Mesendoderm (in vitro differentiated cells): ENCODE measurements at regions not wholly inside any gene's neighbourhood (a gene's known extent, or its start where the extent isn't known, plus 50 kb on each side); places are given as distances from the start of the nearest gene placed in this dataset.
A peak's percentile ranks its signal among the peaks of the same experiment; 100 is the strongest.

ENCODE experiments used
- DNase-seq: peaks from one replicate; pipeline ENCODE4 v3.0.0; 2013
- H2AK5ac ChIP-seq: 2 replicates; pipeline ENCODE4 v1.6.1; 2013; ENCODE audit warnings: low read length, inconsistent platforms
- H2BK120ac ChIP-seq: 2 replicates; pipeline ENCODE4 v1.6.1; 2013; ENCODE audit warnings: low read depth, mild to moderate bottlenecking, low read length, moderate library complexity, mixed read lengths
- H2BK15ac ChIP-seq: replicated peaks from 2 replicates; pipeline ENCODE4 v1.6.1; 2013; ENCODE audit warnings: low read depth, mild to moderate bottlenecking, moderate library complexity
- H2BK5ac ChIP-seq: 2 replicates; pipeline ENCODE4 v1.6.1; 2013; ENCODE audit warnings: low read length, inconsistent platforms
- H3K18ac ChIP-seq: 2 replicates; pipeline ENCODE4 v1.6.1; 2013; ENCODE audit warnings: mild to moderate bottlenecking, low read length, mixed read lengths
- H3K23ac ChIP-seq: one replicate; pipeline ENCODE4 v1.6.1; 2013; ENCODE audit warnings: low read length
- H3K27ac ChIP-seq: 2 replicates; pipeline ENCODE4 v1.5.1; 2013; ENCODE audit warnings: low read depth, mild to moderate bottlenecking, inconsistent platforms, low read length, moderate library complexity
- H3K27me3 ChIP-seq: 2 replicates; pipeline ENCODE4 v1.6.1; 2013; ENCODE audit warnings: low read length, control low read depth, mild to moderate bottlenecking, inconsistent platforms; ENCODE audit not compliant: insufficient read depth, poor library complexity
- H3K36me3 ChIP-seq: 2 replicates; pipeline ENCODE4 v1.6.1; 2013; ENCODE audit warnings: low read length, inconsistent platforms; ENCODE audit not compliant: control insufficient read depth, insufficient read depth
- H3K4ac ChIP-seq: one replicate; pipeline ENCODE4 v1.6.1; 2013; ENCODE audit warnings: low read depth, mild to moderate bottlenecking, low read length, moderate library complexity
- H3K4me1 ChIP-seq: 2 replicates; pipeline ENCODE4 v1.6.1; 2013; ENCODE audit warnings: low read depth, low read length, inconsistent platforms; ENCODE audit not compliant: control insufficient read depth
- H3K4me2 ChIP-seq: 2 replicates; pipeline ENCODE4 v1.6.1; 2013; ENCODE audit warnings: low read length
- H3K4me3 ChIP-seq: 2 replicates; pipeline ENCODE4 v1.5.1; 2013; ENCODE audit warnings: mild to moderate bottlenecking, low read length
- H3K56ac ChIP-seq: one replicate; pipeline ENCODE4 v1.6.1; 2013; ENCODE audit warnings: low read length
- H3K79me1 ChIP-seq: 2 replicates; pipeline ENCODE4 v1.6.1; 2013; ENCODE audit warnings: low read length, inconsistent platforms
- H3K79me2 ChIP-seq: 2 replicates; pipeline ENCODE4 v1.6.1; 2013; ENCODE audit warnings: mild to moderate bottlenecking, low read length; ENCODE audit not compliant: control insufficient read depth, insufficient read depth
- H3K9ac ChIP-seq: 2 replicates; pipeline ENCODE4 v1.6.1; 2013; ENCODE audit warnings: low read length, inconsistent platforms
- H4K5ac ChIP-seq: one replicate; pipeline ENCODE4 v1.6.1; 2013; ENCODE audit warnings: low read length
- H4K8ac ChIP-seq: one replicate; pipeline ENCODE4 v1.6.1; 2013; ENCODE audit warnings: low read depth, mild to moderate bottlenecking, control low read depth, low read length, moderate library complexity
- WGBS: extraction: QIAGEN DNeasy Blood & Tissue Kit; methylation state at CpG from one replicate; pipeline ENCODE4 v1.1.7; 2013; ENCODE audit warnings: low lambda C conversion rate, missing lambda C conversion rate; ENCODE audit not compliant: insufficient coverage; ENCODE audit errors: extremely low coverage; 5-methylcytosine and 5-hydroxymethylcytosine counted together

DNA sequence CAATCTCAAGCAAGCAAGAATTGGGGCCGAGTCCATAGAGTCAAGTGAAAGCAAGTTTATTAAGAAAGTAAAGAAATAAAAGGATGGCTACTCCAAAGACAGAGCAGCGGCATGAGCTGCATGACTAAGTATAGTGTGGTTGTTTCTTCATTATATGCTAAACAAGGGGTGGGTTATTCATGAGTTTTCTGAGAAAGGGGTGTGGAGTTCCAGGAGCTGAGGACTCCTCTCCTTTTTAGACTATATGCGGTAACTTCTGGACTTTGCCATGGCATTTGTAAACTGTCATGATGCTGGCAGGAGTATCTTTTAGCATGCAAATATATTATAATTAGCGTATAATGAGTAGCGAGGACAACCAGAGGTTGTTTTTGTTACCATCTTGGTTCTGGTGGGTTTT, 819.9 kb downstream of the KCNJ2 start:
- Histone ChIP-seq H3K23ac (no peak overlapping the region), H2BK15ac (no peak overlapping the region), H4K5ac (no peak overlapping the region), H3K27me3 (no peaks in the 10 kb centered on the region), H4K8ac (no peak overlapping the region), H3K9ac (no peak overlapping the region), H2AK5ac (no peak overlapping the region), H3K79me1 (no peaks in the 10 kb centered on the region), H3K4me2 (no peak overlapping the region), H3K27ac (no peak overlapping the region), H3K36me3 (no peaks in the 10 kb centered on the region), H3K4me1 (no peaks in the 10 kb centered on the region), H3K18ac (peak overlapping the region; percentile 47), H3K4me3 (no peak overlapping the region), H2BK120ac (no peak overlapping the region), H3K56ac (no peak overlapping the region), H2BK5ac (no peak overlapping the region), H3K4ac (no peak overlapping the region), H3K79me2 (no peaks in the 10 kb centered on the region)
- no peak for DNase-seq
- no CpG with 5 or more reads among the region's 5 CpGs for WGBS

DNA sequence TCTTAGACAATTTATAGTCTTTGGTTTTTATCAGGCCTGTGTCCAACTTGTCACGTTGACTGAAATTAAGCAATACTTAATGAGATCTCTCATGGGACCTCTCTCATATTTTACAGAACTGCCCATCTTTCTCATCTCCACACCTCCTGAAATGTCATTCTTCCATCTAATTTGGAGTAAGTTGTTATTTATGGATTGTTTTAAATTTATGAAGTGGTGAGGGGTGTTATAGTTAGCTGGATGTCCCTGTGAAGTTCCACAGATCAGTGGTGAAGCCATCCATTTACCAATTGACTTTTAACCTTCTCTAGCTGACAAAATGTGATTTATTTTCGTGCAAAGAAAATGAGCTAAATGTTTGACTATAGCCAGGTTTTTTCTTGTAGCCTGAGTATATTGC, 824.9 kb downstream of the KCNJ2 start:
- WGBS, result no CpG with 5 or more reads among the region's 2 CpGs
- Histone ChIP-seq H3K18ac (no peak overlapping the region), H3K27me3 (no peaks in the 10 kb centered on the region), H3K79me2 (no peaks in the 10 kb centered on the region), H4K8ac (no peak overlapping the region), H3K4ac (no peak overlapping the region), H3K79me1 (no peaks in the 10 kb centered on the region), H3K9ac (no peak overlapping the region), H3K4me3 (no peak overlapping the region), H3K56ac (no peak overlapping the region), H2BK5ac (no peak overlapping the region), H3K23ac (no peak overlapping the region), H3K36me3 (no peaks in the 10 kb centered on the region), H4K5ac (no peak overlapping the region), H2AK5ac (no peak overlapping the region), H3K4me2 (no peak overlapping the region), H2BK15ac (no peak overlapping the region), H3K4me1 (no peaks in the 10 kb centered on the region), H3K27ac (no peak overlapping the region), H2BK120ac (no peak overlapping the region)
- DNase-seq, result no peak

DNA sequence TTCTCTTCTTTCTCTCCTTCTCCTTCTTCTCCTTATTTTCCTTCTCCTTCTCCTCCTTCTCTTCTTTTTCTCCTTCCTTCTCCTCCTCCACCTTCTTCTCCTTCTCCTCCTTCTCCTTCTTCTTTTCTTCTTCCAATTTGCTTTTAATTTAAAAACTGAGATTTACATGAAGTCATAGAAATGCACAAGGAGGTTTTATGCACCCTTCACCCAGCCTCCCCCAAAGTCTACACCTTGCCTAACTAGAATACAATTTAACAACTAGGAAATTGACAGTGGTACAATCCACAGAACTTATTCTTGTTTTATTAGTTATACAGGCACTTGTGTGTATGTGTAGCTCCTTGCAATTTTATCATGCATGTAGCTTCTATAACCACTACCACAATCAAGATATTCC, 826.7 kb downstream of the KCNJ2 start:
- no peaks in the 10 kb centered on the region for H3K4me1 ChIP-seq
- no peak overlapping the region for H4K5ac ChIP-seq
- no peak overlapping the region for H3K4me3 ChIP-seq
- H2AK5ac ChIP-seq, result no peak overlapping the region
- no peak overlapping the region for H3K18ac ChIP-seq
- no peak overlapping the region for H2BK5ac ChIP-seq
- H3K79me2 ChIP-seq, result no peaks in the 10 kb centered on the region
- no peaks in the 10 kb centered on the region for H3K36me3 ChIP-seq
- no peak overlapping the region for H2BK120ac ChIP-seq
- no peak overlapping the region for H3K23ac ChIP-seq
- no peak overlapping the region for H3K4ac ChIP-seq
- no peak overlapping the region for H3K4me2 ChIP-seq
- no peak overlapping the region for H4K8ac ChIP-seq
- H3K9ac ChIP-seq, result no peak overlapping the region
- no peak overlapping the region for H3K56ac ChIP-seq
- no peak for DNase-seq
- H2BK15ac ChIP-seq, result no peak overlapping the region
- no peaks in the 10 kb centered on the region for H3K79me1 ChIP-seq
- H3K27me3 ChIP-seq, result no peaks in the 10 kb centered on the region
- no peak overlapping the region for H3K27ac ChIP-seq

DNA sequence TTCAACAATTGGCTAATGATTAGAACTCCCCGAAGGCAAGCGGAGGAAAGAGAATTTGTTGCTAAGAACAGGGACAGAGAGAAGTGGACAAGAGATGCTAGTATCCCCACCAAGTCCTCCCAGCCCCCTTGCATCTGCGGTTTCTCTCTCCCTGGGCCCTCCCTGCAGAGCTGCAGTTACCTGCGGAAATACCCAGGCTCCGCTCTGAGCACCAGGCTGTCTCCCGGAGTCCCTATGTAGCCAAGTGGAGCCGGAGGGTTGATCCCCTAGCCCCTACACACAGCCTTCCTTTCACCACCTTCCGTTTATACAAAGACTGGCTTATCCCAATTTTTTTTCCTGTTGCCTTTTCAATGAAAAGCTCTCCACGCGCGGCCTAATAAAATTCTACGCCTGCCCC, 834.4 kb downstream of the KCNJ2 start:
- Histone ChIP-seq H3K9ac (no peak overlapping the region), H4K5ac (no peak overlapping the region), H3K27ac (no peak overlapping the region), H3K56ac (no peak overlapping the region), H3K36me3 (no peaks in the 10 kb centered on the region), H3K4me3 (no peak overlapping the region), H3K79me2 (no peaks in the 10 kb centered on the region), H3K79me1 (no peaks in the 10 kb centered on the region), H3K18ac (no peak overlapping the region), H2BK5ac (no peak overlapping the region), H3K23ac (no peak overlapping the region), H2AK5ac (no peak overlapping the region), H3K27me3 (no peaks in the 10 kb centered on the region), H2BK15ac (no peak overlapping the region), H3K4ac (no peak overlapping the region), H4K8ac (no peak overlapping the region), H2BK120ac (no peak overlapping the region), H3K4me2 (no peak overlapping the region), H3K4me1 (no peaks in the 10 kb centered on the region)
- no CpG with 5 or more reads among the region's 12 CpGs for WGBS
- DNase-seq, result peak; percentile 21

DNA sequence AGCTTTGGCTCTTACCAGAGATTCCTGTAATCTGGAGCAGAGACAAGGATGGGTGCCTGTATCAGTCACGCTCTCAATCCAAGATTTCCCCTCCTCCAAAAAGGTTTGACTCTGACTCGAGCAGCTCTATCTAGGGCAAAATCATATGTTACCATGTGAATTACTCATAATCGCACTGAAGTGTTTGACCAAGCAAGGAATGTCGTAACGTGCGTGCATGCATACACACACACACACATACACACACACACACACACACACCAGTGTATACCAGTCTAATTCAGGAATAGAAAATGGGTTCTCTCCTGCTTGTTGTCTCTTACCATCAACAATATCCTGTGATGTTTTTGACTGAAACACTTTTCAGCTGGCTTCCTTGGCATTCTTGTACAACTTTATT, 835.1 kb downstream of the KCNJ2 start:
- Histone ChIP-seq H3K36me3 (no peaks in the 10 kb centered on the region), H3K79me2 (no peaks in the 10 kb centered on the region), H2BK15ac (no peak overlapping the region), H3K56ac (no peak overlapping the region), H3K9ac (no peak overlapping the region), H2BK5ac (no peak overlapping the region), H3K4ac (no peak overlapping the region), H2AK5ac (no peak overlapping the region), H4K5ac (no peak overlapping the region), H3K4me2 (no peak overlapping the region), H3K4me1 (no peaks in the 10 kb centered on the region), H3K79me1 (no peaks in the 10 kb centered on the region), H3K23ac (no peak overlapping the region), H3K4me3 (no peak overlapping the region), H3K18ac (no peak overlapping the region), H3K27me3 (no peaks in the 10 kb centered on the region), H2BK120ac (no peak overlapping the region), H4K8ac (no peak overlapping the region), H3K27ac (no peak overlapping the region)
- no peak for DNase-seq
- no CpG with 5 or more reads among the region's 6 CpGs for WGBS

DNA sequence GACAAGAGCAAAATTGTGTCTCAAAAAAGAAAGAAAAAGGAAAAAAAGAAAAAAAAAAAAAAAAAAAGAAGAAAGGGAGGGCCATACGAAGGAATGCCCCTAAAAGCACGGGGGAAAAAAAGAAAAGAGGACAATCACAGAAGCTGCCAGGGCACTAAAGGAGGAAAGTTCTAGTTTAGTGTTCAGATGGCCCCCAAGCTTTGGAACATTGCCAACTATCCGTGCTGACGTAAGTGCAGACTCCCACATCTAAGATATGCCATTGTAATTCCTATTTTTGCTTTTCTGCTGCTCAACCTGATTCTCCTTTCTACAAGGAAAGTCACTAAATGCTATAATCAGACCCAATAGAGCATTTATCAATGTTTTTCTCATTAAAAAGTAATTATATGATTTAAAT, 842.1 kb downstream of the KCNJ2 start:
- Histone ChIP-seq H2AK5ac (no peak overlapping the region), H3K18ac (no peak overlapping the region), H3K4me3 (no peak overlapping the region), H2BK5ac (no peak overlapping the region), H3K56ac (no peak overlapping the region), H3K36me3 (no peaks in the 10 kb centered on the region), H3K79me1 (no peaks in the 10 kb centered on the region), H3K79me2 (no peaks in the 10 kb centered on the region), H2BK120ac (no peak overlapping the region), H4K8ac (no peak overlapping the region), H3K27ac (no peak overlapping the region), H3K4me1 (no peaks in the 10 kb centered on the region), H3K4me2 (no peak overlapping the region), H3K27me3 (no peaks in the 10 kb centered on the region), H2BK15ac (no peak overlapping the region), H4K5ac (no peak overlapping the region), H3K23ac (no peak overlapping the region), H3K4ac (no peak overlapping the region), H3K9ac (no peak overlapping the region)
- WGBS, result no CpG with 5 or more reads among the region's 4 CpGs
- DNase-seq, result no peak
